IMR-90 (cell line): ENCODE measurements at regions not wholly inside any gene's neighbourhood (a gene's known extent, or its start where the extent isn't known, plus 50 kb on each side); places are given as distances from the start of the nearest gene placed in this dataset.

ENCODE experiments used
- ATAC-seq: fragments of 200-7000 bp; cut with Tn5 transposase; 2 replicates; pipeline ENCODE4 v1.9.1; 2020; ENCODE audit warnings: low read depth, mild to moderate bottlenecking, moderate library complexity
- BruUV-seq: library from RNA; stranded (reverse); fragments of 400-500 nt; replicated peaks from 2 replicates; lab custom pipeline; 2021; lab: Mats Ljungman, UMichigan
- CTCF ChIA-PET: fragments of 300-600 bp; formaldehyde crosslinking; extraction: SDS; loops from one replicate; lab custom pipeline; 2021; ENCODE audit warnings: antibody characterized with exemption; lab: Yijun Ruan, JAX
- POLR2A ChIA-PET: fragments of 300-600 bp; sonication (Branson Sonifier 250); formaldehyde crosslinking; loops from one replicate; lab custom pipeline; 2022; ENCODE audit warnings: antibody characterized with exemption; ENCODE audit not compliant: unreplicated experiment; lab: Charles Lee
- DNase-seq: peaks from one replicate; pipeline ENCODE4 v3.0.0; 2013
- H2AFZ ChIP-seq: replicated peaks from 2 replicates; pipeline ENCODE3; 2013; ENCODE audit warnings: low read length, mild to moderate bottlenecking; ENCODE audit not compliant: poor library complexity
- H2AK5ac ChIP-seq: 2 replicates; pipeline ENCODE4 v1.6.1; 2013; ENCODE audit warnings: low read depth, low read length, inconsistent platforms
- H2AK9ac ChIP-seq: replicated peaks from 2 replicates; pipeline ENCODE3; 2013; ENCODE audit warnings: mild to moderate bottlenecking, low read depth, low read length, moderate library complexity; ENCODE audit not compliant: poor library complexity
- H2BK120ac ChIP-seq: 2 replicates; pipeline ENCODE4 v1.6.1; 2013; ENCODE audit warnings: low read depth, low read length, inconsistent platforms
- H2BK15ac ChIP-seq: 3 replicates; pipeline ENCODE4 v1.6.1; 2013; ENCODE audit warnings: low read depth, low read length, inconsistent platforms
- H2BK20ac ChIP-seq: 2 replicates; pipeline ENCODE4 v1.6.1; 2013; ENCODE audit warnings: low read depth, mild to moderate bottlenecking, inconsistent platforms, low read length, moderate library complexity
- H2BK5ac ChIP-seq: 2 replicates; pipeline ENCODE4 v1.6.1; 2013; ENCODE audit warnings: mild to moderate bottlenecking, low read depth, low read length, inconsistent platforms; ENCODE audit not compliant: poor library complexity, severe bottlenecking
- H3K14ac ChIP-seq: replicated peaks from 2 replicates; pipeline ENCODE4 v1.6.1; 2013; ENCODE audit warnings: low read depth, low read length, inconsistent platforms
- H3K18ac ChIP-seq: 2 replicates; pipeline ENCODE4 v1.6.1; 2013; ENCODE audit warnings: low read depth, low read length, control low read depth
- H3K23ac ChIP-seq: 2 replicates; pipeline ENCODE4 v1.6.1; 2013; ENCODE audit warnings: low read depth, low read length, inconsistent platforms
- H3K27ac ChIP-seq: 2 replicates; pipeline ENCODE4 v1.5.1; 2013; ENCODE audit warnings: mild to moderate bottlenecking, control low read depth, low read length; ENCODE audit not compliant: insufficient read depth
- H3K27me3 ChIP-seq: 2 replicates; pipeline ENCODE4 v1.6.1; 2013; ENCODE audit warnings: low read length; ENCODE audit not compliant: control insufficient read depth, insufficient read depth
- H3K36me3 ChIP-seq: 2 replicates; pipeline ENCODE4 v1.6.1; 2013; ENCODE audit warnings: low read length, mixed read lengths; ENCODE audit not compliant: control insufficient read depth, insufficient read depth
- H3K4ac ChIP-seq: 2 replicates; pipeline ENCODE4 v1.6.1; 2013; ENCODE audit warnings: low read depth, low read length, inconsistent platforms
- H3K4me1 ChIP-seq: 2 replicates; pipeline ENCODE4 v1.6.1; 2013; ENCODE audit warnings: low read length, mixed read lengths; ENCODE audit not compliant: control insufficient read depth, insufficient read depth
- H3K4me2 ChIP-seq: 2 replicates; pipeline ENCODE4 v1.6.1; 2013; ENCODE audit warnings: low read depth, mild to moderate bottlenecking, control low read depth, low read length, moderate library complexity
- H3K4me3 ChIP-seq: 2 replicates; pipeline ENCODE4 v1.5.1; 2013; ENCODE audit warnings: low read depth, mild to moderate bottlenecking, control low read depth, low read length, moderate library complexity; ENCODE audit not compliant: insufficient read depth
- H3K56ac ChIP-seq: 2 replicates; pipeline ENCODE4 v1.6.1; 2013; ENCODE audit warnings: low read length, inconsistent platforms; ENCODE audit not compliant: insufficient read depth; ENCODE audit errors: extremely low read depth
- H3K79me1 ChIP-seq, 2 experiments: 2 replicates each; pipeline ENCODE4 v1.6.1; 2013; ENCODE audit warnings: low read length in 2 of 2, inconsistent platforms in 1 of 2, low read depth in 1 of 2
- H3K9ac ChIP-seq: 2 replicates; pipeline ENCODE4 v1.6.1; 2013; ENCODE audit warnings: low read depth, low read length, control low read depth
- H3K9me1 ChIP-seq: 2 replicates; pipeline ENCODE4 v1.6.1; 2013; ENCODE audit warnings: low read length, inconsistent platforms; ENCODE audit not compliant: insufficient read depth
- H3K9me3 ChIP-seq: 2 replicates; pipeline ENCODE4 v1.6.1; 2013; ENCODE audit warnings: low read length; ENCODE audit not compliant: control insufficient read depth, insufficient read depth
- H4K20me1 ChIP-seq: 2 replicates; pipeline ENCODE4 v1.6.1; 2013; ENCODE audit warnings: low read length, inconsistent platforms; ENCODE audit not compliant: insufficient read depth
- H4K5ac ChIP-seq: 2 replicates; pipeline ENCODE4 v1.6.1; 2013; ENCODE audit warnings: mild to moderate bottlenecking, low read depth, low read length, control low read depth
- H4K8ac ChIP-seq, 2 experiments: 2 replicates each; pipeline ENCODE4 v1.6.1; 2013; ENCODE audit warnings: low read depth in 2 of 2, low read length in 2 of 2, control low read depth in 1 of 2, inconsistent platforms in 1 of 2
- H4K91ac ChIP-seq: 2 replicates; pipeline ENCODE4 v1.6.1; 2013; ENCODE audit warnings: low read depth, low read length, inconsistent platforms; ENCODE audit not compliant: insufficient read depth
- BHLHE40 ChIP-seq: fragments of 150-350 bp; IDR thresholded peaks from 2 replicates; pipeline ENCODE4 v1.6.1; 2016; ENCODE audit warnings: mild to moderate bottlenecking, low read depth, low read length
- CEBPB ChIP-seq: IDR thresholded peaks from 2 replicates; pipeline ENCODE4 v1.6.1; 2012; ENCODE audit warnings: low read depth, low read length, improper control_type of control experiment
- CHD1 ChIP-seq: IDR thresholded peaks from 2 replicates; pipeline ENCODE4 v1.6.1; 2012; ENCODE audit warnings: low read depth, low read length, improper control_type of control experiment
- FOS ChIP-seq: fragments of 150-350 bp; IDR thresholded peaks from 2 replicates; pipeline ENCODE4 v1.6.1; 2016; ENCODE audit warnings: low read depth, low read length
- MAFK ChIP-seq: IDR thresholded peaks from 2 replicates; pipeline ENCODE4 v1.6.1; 2012; ENCODE audit warnings: low read depth, low read length, improper control_type of control experiment
- MAZ ChIP-seq: IDR thresholded peaks from 2 replicates; pipeline ENCODE4 v1.6.1; 2012; ENCODE audit warnings: low read depth, mild to moderate bottlenecking, low read length, improper control_type of control experiment, moderate library complexity, borderline replicate concordance
- MXI1 ChIP-seq: IDR thresholded peaks from 2 replicates; pipeline ENCODE4 v1.6.1; 2012; ENCODE audit warnings: low read depth, mild to moderate bottlenecking, low read length, moderate library complexity, borderline replicate concordance
- NFE2L2 ChIP-seq: fragments of 150-350 bp; IDR thresholded peaks from 2 replicates; pipeline ENCODE4 v1.6.1; 2016; ENCODE audit warnings: low read depth, mild to moderate bottlenecking, low read length
- POLR2A ChIP-seq: IDR thresholded peaks from 2 replicates; pipeline ENCODE4 v1.6.1; 2012; ENCODE audit warnings: mild to moderate bottlenecking, low read depth, low read length
- RAD21 ChIP-seq: IDR thresholded peaks from 2 replicates; pipeline ENCODE4 v1.6.1; 2012; ENCODE audit warnings: low read length, improper control_type of control experiment
- RCOR1 ChIP-seq: IDR thresholded peaks from 2 replicates; pipeline ENCODE4 v1.6.1; 2012; ENCODE audit warnings: mild to moderate bottlenecking, low read length, improper control_type of control experiment; ENCODE audit not compliant: insufficient replicate concordance
- RFX5 ChIP-seq: IDR thresholded peaks from 2 replicates; pipeline ENCODE4 v1.8.0; 2012; ENCODE audit warnings: low read depth, mild to moderate bottlenecking, low read length, moderate library complexity
- SMC3 ChIP-seq: fragments of 150-350 bp; IDR thresholded peaks from 2 replicates; pipeline ENCODE4 v1.6.1; 2016; ENCODE audit warnings: low read depth, mild to moderate bottlenecking, antibody characterized with exemption, low read length, moderate library complexity
- WGBS, 2 experiments: methylation state at CpG; one replicate each; pipeline versions ENCODE4 v1.1.5 to v1.1.7; 2013; ENCODE audit warnings: missing lambda C conversion rate in 2 of 2; ENCODE audit not compliant: insufficient read length in 1 of 2; ENCODE audit errors: extremely low coverage in 2 of 2; 5-methylcytosine and 5-hydroxymethylcytosine counted together
- dilution Hi-C: fragments of 300-500 bp; cut with HindIII; formaldehyde crosslinking; loops from one replicate; pipeline ENCODE4 v1.14.3; 2018; ENCODE audit warnings: low sequenced_read_pairs; ENCODE audit not compliant: unreplicated experiment
- in situ Hi-C: fragments of 300-500 bp; cut with MboI; formaldehyde crosslinking; loops from 3 replicates; pipeline ENCODE4 v1.14.3; 2019; ENCODE audit warnings: low sequenced_read_pairs, inconsistent platforms, mixed read lengths
- intact Hi-C: fragments of 100-400 bp; cut with micrococcal nuclease; formaldehyde crosslinking; loops from 2 replicates; pipeline ENCODE4 v1.10.0; 2022
- TF ChIP-seq, protein P1 (sequence below): fragments of 150-350 bp; IDR thresholded peaks from 2 replicates; pipeline ENCODE4 v1.6.1; 2017; ENCODE audit warnings: mild to moderate bottlenecking, antibody characterized with exemption, low read length, low read depth
- TF ChIP-seq, protein P2 (sequence below): conservative IDR thresholded peaks from 2 replicates; pipeline ENCODE4 v1.5.1; 2012; ENCODE audit warnings: mild to moderate bottlenecking, low read depth, low read length, improper control_type of control experiment
- TF ChIP-seq, protein P3 (sequence below): fragments of 150-350 bp; IDR thresholded peaks from 2 replicates; pipeline ENCODE4 v1.6.1; 2016; ENCODE audit warnings: low read depth, mild to moderate bottlenecking, low read length, moderate library complexity, borderline replicate concordance

DNA sequence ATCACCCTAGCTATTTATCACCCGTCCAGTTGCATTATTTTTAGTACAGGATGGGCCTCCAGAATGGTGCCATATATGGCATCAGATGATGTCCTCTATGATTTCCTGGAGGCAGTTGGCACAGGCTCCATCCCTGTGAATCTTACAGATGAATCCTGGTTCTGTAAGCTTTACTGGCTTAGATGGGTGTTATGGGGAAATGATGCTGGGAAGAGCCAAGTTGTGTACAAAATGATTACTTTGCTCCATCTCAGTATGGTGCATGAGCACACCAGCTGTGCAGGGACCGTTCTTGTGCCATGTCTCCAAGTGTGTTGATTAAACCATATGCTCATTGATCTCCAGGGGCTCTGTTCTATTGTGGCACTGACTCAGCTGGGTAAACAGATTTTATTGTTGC is 755.7 kb downstream of the TLR4 start:
- no peaks in the 10 kb centered on the region for H3K4me1 ChIP-seq
- no peak overlapping the region for H3K18ac ChIP-seq
- no peak overlapping the region for H3K27ac ChIP-seq
- H2AK5ac ChIP-seq, result no peak overlapping the region
- no peak overlapping the region for H2BK120ac ChIP-seq
- dilution Hi-C loops (no loop called here), in situ Hi-C loops (no loop called here), intact Hi-C loops (no loop called here)
- no peak overlapping the region for H2BK15ac ChIP-seq
- H4K91ac ChIP-seq, result no peak overlapping the region
- no peak overlapping the region for H3K23ac ChIP-seq
- H3K9ac ChIP-seq, result no peak overlapping the region
- H4K8ac ChIP-seq, result no peak overlapping the region
- ChIA-PET CTCF (interaction anchor here (1.2 kb wide), 1 partner anchor 12 kb away, joined by 9 read pairs; no protein-coding TSS in a partner anchor), POLR2A (no interaction called here)
- H3K9me3 ChIP-seq, result peaks cover 9% of the 10 kb centered on the region
- no peak overlapping the region for H2BK20ac ChIP-seq
- H3K9me1 ChIP-seq, result no peaks in the 10 kb centered on the region
- no peak overlapping the region for H3K4me2 ChIP-seq
- H3K56ac ChIP-seq, result no peak overlapping the region
- no peak overlapping the region for H2AK9ac ChIP-seq
- H3K4ac ChIP-seq, result no peak overlapping the region
- no peak for DNase-seq
- no peaks in the 10 kb centered on the region for H3K36me3 ChIP-seq
- no peak overlapping the region for H3K14ac ChIP-seq
- BruUV-seq, result no TSS peak
- no CpG with 5 or more reads among the region's 2 CpGs for WGBS, 2 experiments
- H3K4me3 ChIP-seq, result no peak overlapping the region
- TF ChIP-seq FOS (no peak), RFX5 (no peak), MXI1 (no peak), MAFK (no peak), SMC3 (no peak), BHLHE40 (no peak), CHD1 (no peak), POLR2A (no peak), CEBPB (no peak), RAD21 (no peak), RCOR1 (no peak), MAZ (no peak), NFE2L2 (no peak)
- TF ChIP-seq, protein P1, sequence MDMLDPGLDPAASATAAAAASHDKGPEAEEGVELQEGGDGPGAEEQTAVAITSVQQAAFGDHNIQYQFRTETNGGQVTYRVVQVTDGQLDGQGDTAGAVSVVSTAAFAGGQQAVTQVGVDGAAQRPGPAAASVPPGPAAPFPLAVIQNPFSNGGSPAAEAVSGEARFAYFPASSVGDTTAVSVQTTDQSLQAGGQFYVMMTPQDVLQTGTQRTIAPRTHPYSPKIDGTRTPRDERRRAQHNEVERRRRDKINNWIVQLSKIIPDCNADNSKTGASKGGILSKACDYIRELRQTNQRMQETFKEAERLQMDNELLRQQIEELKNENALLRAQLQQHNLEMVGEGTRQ, result no peak
- TF ChIP-seq, protein P2, sequence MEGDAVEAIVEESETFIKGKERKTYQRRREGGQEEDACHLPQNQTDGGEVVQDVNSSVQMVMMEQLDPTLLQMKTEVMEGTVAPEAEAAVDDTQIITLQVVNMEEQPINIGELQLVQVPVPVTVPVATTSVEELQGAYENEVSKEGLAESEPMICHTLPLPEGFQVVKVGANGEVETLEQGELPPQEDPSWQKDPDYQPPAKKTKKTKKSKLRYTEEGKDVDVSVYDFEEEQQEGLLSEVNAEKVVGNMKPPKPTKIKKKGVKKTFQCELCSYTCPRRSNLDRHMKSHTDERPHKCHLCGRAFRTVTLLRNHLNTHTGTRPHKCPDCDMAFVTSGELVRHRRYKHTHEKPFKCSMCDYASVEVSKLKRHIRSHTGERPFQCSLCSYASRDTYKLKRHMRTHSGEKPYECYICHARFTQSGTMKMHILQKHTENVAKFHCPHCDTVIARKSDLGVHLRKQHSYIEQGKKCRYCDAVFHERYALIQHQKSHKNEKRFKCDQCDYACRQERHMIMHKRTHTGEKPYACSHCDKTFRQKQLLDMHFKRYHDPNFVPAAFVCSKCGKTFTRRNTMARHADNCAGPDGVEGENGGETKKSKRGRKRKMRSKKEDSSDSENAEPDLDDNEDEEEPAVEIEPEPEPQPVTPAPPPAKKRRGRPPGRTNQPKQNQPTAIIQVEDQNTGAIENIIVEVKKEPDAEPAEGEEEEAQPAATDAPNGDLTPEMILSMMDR, result no peak
- TF ChIP-seq, protein P3, sequence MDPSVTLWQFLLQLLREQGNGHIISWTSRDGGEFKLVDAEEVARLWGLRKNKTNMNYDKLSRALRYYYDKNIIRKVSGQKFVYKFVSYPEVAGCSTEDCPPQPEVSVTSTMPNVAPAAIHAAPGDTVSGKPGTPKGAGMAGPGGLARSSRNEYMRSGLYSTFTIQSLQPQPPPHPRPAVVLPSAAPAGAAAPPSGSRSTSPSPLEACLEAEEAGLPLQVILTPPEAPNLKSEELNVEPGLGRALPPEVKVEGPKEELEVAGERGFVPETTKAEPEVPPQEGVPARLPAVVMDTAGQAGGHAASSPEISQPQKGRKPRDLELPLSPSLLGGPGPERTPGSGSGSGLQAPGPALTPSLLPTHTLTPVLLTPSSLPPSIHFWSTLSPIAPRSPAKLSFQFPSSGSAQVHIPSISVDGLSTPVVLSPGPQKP, result no peak
- H4K20me1 ChIP-seq, result no peaks in the 10 kb centered on the region
- no peaks in the 10 kb centered on the region for H3K27me3 ChIP-seq
- no peaks in the 10 kb centered on the region for H3K79me1 ChIP-seq
- no peak overlapping the region for H4K5ac ChIP-seq
- no peak for ATAC-seq
- no peak overlapping the region for H2AFZ ChIP-seq
- H2BK5ac ChIP-seq, result no peak overlapping the region
